Retinal pigment epithelial cell (primary cell): ENCODE measurements at regions not wholly inside any gene's neighbourhood (a gene's known extent, or its start where the extent isn't known, plus 50 kb on each side); places are given as distances from the start of the nearest gene placed in this dataset.

Experiments used
- DNase-seq: peaks from one replicate; pipeline ENCODE4 v3.0.0-alpha.2; 2010; ENCODE audit warnings: low read depth
- H3K4me3 ChIP-seq: 2 replicates; pipeline ENCODE4 v1.5.1; 2011; ENCODE audit warnings: mild to moderate bottlenecking, low read length, control low read depth, moderate library complexity
- TF ChIP-seq, protein P1 (sequence below): conservative IDR thresholded peaks from 2 replicates; pipeline ENCODE4 v1.5.1; 2011; ENCODE audit warnings: low read depth, low read length, control low read depth, inconsistent platforms

DNA sequence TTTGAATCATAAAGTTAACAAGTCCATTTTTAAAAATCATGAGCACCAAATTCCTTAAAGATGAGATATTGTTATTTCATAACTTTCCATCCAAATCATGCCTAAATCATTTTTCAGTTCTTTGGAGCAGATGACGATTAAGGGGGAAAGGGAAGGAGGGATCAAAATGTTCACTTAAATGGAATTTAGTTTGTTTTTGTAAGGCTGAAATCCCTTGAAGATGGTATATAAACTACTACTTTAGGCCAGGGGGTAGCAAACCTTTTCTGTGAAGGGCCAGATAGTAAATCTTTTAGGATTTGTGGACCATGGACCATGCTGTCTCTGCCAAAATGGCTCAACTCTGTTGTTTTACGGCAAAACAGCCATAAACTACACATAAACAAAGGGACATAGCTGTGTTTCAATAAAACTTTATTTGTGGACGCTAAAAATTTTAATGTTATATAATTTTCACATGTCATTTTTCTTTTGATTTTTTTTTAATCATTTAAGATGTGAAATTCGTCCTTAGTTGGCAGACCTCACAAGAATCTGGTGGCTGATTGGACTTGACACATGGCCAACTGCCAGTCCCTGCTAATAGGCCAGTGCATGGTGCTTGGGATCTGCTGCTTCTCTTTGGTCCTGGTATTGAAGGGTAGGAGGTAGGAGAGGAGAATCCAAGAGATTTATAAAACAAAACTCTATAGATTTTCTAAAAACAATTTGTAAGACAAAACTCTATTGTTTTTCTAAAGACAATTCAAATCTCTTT lies 52.0 kb upstream of the RTN4 start:
- DNase-seq: no peak
- no peak overlapping the region for H3K4me3 ChIP-seq
- TF ChIP-seq, protein P1, sequence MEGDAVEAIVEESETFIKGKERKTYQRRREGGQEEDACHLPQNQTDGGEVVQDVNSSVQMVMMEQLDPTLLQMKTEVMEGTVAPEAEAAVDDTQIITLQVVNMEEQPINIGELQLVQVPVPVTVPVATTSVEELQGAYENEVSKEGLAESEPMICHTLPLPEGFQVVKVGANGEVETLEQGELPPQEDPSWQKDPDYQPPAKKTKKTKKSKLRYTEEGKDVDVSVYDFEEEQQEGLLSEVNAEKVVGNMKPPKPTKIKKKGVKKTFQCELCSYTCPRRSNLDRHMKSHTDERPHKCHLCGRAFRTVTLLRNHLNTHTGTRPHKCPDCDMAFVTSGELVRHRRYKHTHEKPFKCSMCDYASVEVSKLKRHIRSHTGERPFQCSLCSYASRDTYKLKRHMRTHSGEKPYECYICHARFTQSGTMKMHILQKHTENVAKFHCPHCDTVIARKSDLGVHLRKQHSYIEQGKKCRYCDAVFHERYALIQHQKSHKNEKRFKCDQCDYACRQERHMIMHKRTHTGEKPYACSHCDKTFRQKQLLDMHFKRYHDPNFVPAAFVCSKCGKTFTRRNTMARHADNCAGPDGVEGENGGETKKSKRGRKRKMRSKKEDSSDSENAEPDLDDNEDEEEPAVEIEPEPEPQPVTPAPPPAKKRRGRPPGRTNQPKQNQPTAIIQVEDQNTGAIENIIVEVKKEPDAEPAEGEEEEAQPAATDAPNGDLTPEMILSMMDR: no peak

DNA sequence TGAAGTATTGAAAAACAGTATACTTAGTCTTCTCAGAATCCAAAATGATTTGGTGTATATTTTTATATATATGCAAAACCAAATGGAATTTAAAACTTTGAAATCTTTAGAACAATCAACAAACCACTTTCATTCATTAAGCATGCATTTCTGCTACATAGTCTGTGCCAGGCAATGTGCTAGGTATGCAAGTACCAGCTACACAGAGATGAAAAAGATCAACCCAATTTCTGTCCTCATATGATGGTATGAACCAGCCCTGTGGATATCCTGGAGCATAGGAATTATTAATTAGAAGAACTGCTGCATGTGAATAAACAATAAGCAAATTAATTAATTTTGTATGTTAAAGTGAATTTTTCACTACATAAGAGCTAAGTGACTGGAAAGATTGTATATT lies 51.2 kb upstream of the RTN4 start:
- TF ChIP-seq, protein P1: no peak
- no peak overlapping the region for H3K4me3 ChIP-seq
- DNase-seq: no peak

GRCh38 chr2:55099878-55100820 lies 49.9 kb upstream of the RTN4 start:
- no peak overlapping the region for H3K4me3 ChIP-seq
- DNase-seq: no peak
- TF ChIP-seq, protein P1: no peak
